B cell (primary cell): ENCODE measurements at regions not wholly inside any gene's neighbourhood (a gene's known extent, or its start where the extent isn't known, plus 50 kb on each side); places are given as distances from the start of the nearest gene placed in this dataset.

ENCODE experiments used
- ATAC-seq: fragments of 200-7000 bp; cut with Tn5 transposase; one replicate; pipeline ENCODE4 v1.10.0; 2021; ENCODE audit warnings: low read depth, mild to moderate bottlenecking, moderate number of reproducible peaks, moderate library complexity
- CTCF ChIA-PET: fragments of 350-600 bp; sonication (Branson Sonifier 250); formaldehyde crosslinking; loops from one replicate; lab custom pipeline; 2021; ENCODE audit warnings: antibody characterized with exemption, inconsistent platforms; lab: Charles Lee
- POLR2A ChIA-PET: fragments of 350-600 bp; sonication (Branson Sonifier 250); formaldehyde crosslinking; loops from one replicate; lab custom pipeline; 2021; ENCODE audit warnings: antibody characterized with exemption; lab: Charles Lee
- DNase-seq: peaks from one replicate; pipeline ENCODE4 v3.0.0; 2013
- H2AFZ ChIP-seq: 2 replicates; pipeline ENCODE4 v1.6.1; 2012; ENCODE audit warnings: mild to moderate bottlenecking, low read depth, low read length; ENCODE audit not compliant: insufficient read depth, poor library complexity, severe bottlenecking
- H3K27ac ChIP-seq, 2 donors: 1 replicate in 1 of 2; 2 replicates in 1 of 2; pipeline ENCODE4 v1.5.1; 2012 to 2013; ENCODE audit warnings: low read length in 2 of 2, mild to moderate bottlenecking in 2 of 2, moderate library complexity in 1 of 2
- H3K27me3 ChIP-seq, 4 experiments: fragments of 200-600 bp in 1 of 4; sonication (generic) in 1 of 4; replicated peaks in 1 of 4; 1 replicate in 2 of 4; 2 replicates in 2 of 4; pipeline versions ENCODE4 v1.6.1 to v1.7.0; 2013 to 2016; ENCODE audit warnings: low read length in 3 of 4, mild to moderate bottlenecking in 2 of 4, mixed read lengths in 1 of 4, moderate library complexity in 1 of 4; ENCODE audit not compliant: insufficient read depth in 4 of 4, control insufficient read depth in 3 of 4; ENCODE audit errors: control extremely low read depth in 1 of 4
- H3K36me3 ChIP-seq, 2 experiments: replicated peaks in 1 of 2; 1 replicate in 1 of 2; 2 replicates in 1 of 2; pipeline versions ENCODE4 v1.6.1 to v1.7.1; 2013; ENCODE audit warnings: low read length in 1 of 2; ENCODE audit not compliant: insufficient read depth in 2 of 2, control insufficient read depth in 1 of 2; ENCODE audit errors: control extremely low read depth in 1 of 2, extremely low read depth in 1 of 2
- H3K4me1 ChIP-seq, 2 donors: fragments of 200-600 bp in 1 of 2; sonication (generic) in 1 of 2; 1 replicate in 1 of 2; 2 replicates in 1 of 2; pipeline versions ENCODE4 v1.5.1 to v1.6.1; 2013 to 2017; ENCODE audit warnings: low read length in 2 of 2; ENCODE audit not compliant: control insufficient read depth in 2 of 2, insufficient read depth in 2 of 2
- H3K4me2 ChIP-seq: replicated peaks from 2 replicates; pipeline ENCODE3; 2012; ENCODE audit warnings: mild to moderate bottlenecking, low read depth, low read length; ENCODE audit not compliant: poor library complexity, severe bottlenecking
- H3K4me3 ChIP-seq, 5 experiments: fragments of 200-600 bp in 1 of 5; sonication (generic) in 1 of 5; 1 replicate in 3 of 5; 2 replicates in 2 of 5; pipeline versions ENCODE4 v1.5.1 to v1.7.0; 2011 to 2016; ENCODE audit warnings: low read length in 4 of 5, mild to moderate bottlenecking in 4 of 5, low read depth in 2 of 5, control low read depth in 1 of 5, moderate library complexity in 1 of 5; ENCODE audit not compliant: insufficient read depth in 1 of 5; ENCODE audit errors: control extremely low read depth in 1 of 5, extremely low read depth in 1 of 5
- H3K79me2 ChIP-seq: fragments of 200-600 bp; sonication (generic); one replicate; pipeline ENCODE4 v1.6.0; 2016; ENCODE audit warnings: low read length; ENCODE audit not compliant: control insufficient read depth, insufficient read depth
- H3K9ac ChIP-seq: fragments of 200-600 bp; sonication (generic); 2 replicates; pipeline ENCODE4 v1.6.1; 2017; ENCODE audit warnings: mild to moderate bottlenecking, low read length, moderate library complexity
- H3K9me3 ChIP-seq, 3 donors: one replicate each; pipeline versions ENCODE4 v1.6.1 to v1.7.1; 2013; ENCODE audit warnings: low read length in 2 of 3; ENCODE audit not compliant: control insufficient read depth in 2 of 3, insufficient read depth in 1 of 3; ENCODE audit errors: control extremely low read depth in 1 of 3
- H4K20me1 ChIP-seq: 2 replicates; pipeline ENCODE4 v1.6.0; 2012; ENCODE audit warnings: mild to moderate bottlenecking, low read length; ENCODE audit not compliant: insufficient read depth, control insufficient read depth, poor library complexity, severe bottlenecking
- H3K27ac Mint-ChIP-seq: one replicate; pipeline ENCODE4 v1.8.0; 2021; ENCODE audit warnings: mixed read lengths
- H3K27me3 Mint-ChIP-seq: one replicate; pipeline ENCODE4 v1.8.0; 2021; ENCODE audit warnings: mixed read lengths
- H3K4me1 Mint-ChIP-seq: one replicate; pipeline ENCODE4 v1.8.0; 2021; ENCODE audit warnings: mixed read lengths
- H3K4me3 Mint-ChIP-seq: one replicate; pipeline ENCODE4 v1.8.0; 2021; ENCODE audit warnings: mixed read lengths
- H3K9me3 Mint-ChIP-seq: one replicate; pipeline ENCODE4 v1.8.0; 2022; ENCODE audit warnings: mixed read lengths; ENCODE audit not compliant: insufficient read depth
- EZH2 ChIP-seq: IDR thresholded peaks from 2 replicates; pipeline ENCODE4 v1.6.1; 2012; ENCODE audit warnings: borderline replicate concordance, low read depth, mild to moderate bottlenecking, moderate library complexity, low read length; ENCODE audit not compliant: insufficient read depth, poor library complexity, severe bottlenecking
- WGBS: methylation state at CpG from one replicate; pipeline ENCODE4 v1.1.5; 2013; ENCODE audit warnings: missing lambda C conversion rate; ENCODE audit not compliant: insufficient coverage; 5-methylcytosine and 5-hydroxymethylcytosine counted together
- intact Hi-C: fragments of 100-400 bp; cut with micrococcal nuclease; formaldehyde crosslinking; loops from one replicate; pipeline ENCODE4 v1.10.0; 2022
- TF ChIP-seq, protein P1 (sequence below): fragments of 200-600 bp; IDR thresholded peaks from one replicate; pipeline ENCODE4 v1.8.0; 2022; ENCODE audit warnings: antibody characterized with exemption, mild to moderate bottlenecking

DNA sequence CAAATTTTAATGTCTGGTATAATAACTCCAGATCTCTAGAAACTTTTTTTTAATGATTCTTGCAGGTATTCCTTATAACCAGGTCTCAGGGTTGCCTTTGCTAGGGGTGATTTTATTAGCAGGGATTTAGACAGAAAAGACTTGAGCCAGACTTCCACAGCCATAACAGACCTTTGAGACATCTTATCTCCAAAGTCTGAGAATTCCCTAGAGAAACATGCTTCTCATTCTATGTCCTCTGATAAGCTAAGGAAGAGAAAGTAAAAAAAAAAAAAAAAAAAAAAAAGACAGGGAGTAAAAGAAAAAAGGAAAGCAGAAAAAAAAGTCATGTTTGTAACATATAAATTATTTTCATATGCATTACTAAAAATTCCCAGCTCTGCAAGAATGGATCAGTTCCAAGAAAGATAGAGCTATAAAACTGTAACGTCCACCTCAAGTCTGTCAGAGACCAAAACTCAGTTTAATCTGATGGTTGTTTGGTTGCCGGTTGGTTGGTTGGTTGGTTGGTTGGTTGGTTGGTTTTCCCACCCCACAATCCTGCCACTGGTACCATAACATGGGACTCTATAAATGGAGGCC, 153.8 kb downstream of the COL6A3 start:
- peaks cover 0 to 3% (median 0%) of the 10 kb centered on the region in 3 donors for H3K9me3 ChIP-seq
- no peak overlapping the region for H3K4me2 ChIP-seq
- no peak overlapping the region for H3K4me3 ChIP-seq
- H3K36me3 ChIP-seq = no peaks in the 10 kb centered on the region
- H3K79me2 ChIP-seq = no peaks in the 10 kb centered on the region
- CTCF ChIA-PET = no interaction called here
- Mint-ChIP-seq H3K27me3 (peaks cover 23% of the 10 kb centered on the region), H3K27ac (no peak overlapping the region), H3K4me3 (no peak overlapping the region), H3K9me3 (no peaks in the 10 kb centered on the region), H3K4me1 (no peaks in the 10 kb centered on the region)
- intact Hi-C loops = no loop called here
- H3K27me3 ChIP-seq = no peaks in the 10 kb centered on the region
- POLR2A ChIA-PET = no interaction called here
- no peak overlapping the region for H3K27ac ChIP-seq
- no peaks in the 10 kb centered on the region for H4K20me1 ChIP-seq
- H3K9ac ChIP-seq = no peak overlapping the region
- no peaks in the 10 kb centered on the region for H3K4me1 ChIP-seq
- DNase-seq = no peak
- TF ChIP-seq EZH2 = no peak
- TF ChIP-seq, protein P1, sequence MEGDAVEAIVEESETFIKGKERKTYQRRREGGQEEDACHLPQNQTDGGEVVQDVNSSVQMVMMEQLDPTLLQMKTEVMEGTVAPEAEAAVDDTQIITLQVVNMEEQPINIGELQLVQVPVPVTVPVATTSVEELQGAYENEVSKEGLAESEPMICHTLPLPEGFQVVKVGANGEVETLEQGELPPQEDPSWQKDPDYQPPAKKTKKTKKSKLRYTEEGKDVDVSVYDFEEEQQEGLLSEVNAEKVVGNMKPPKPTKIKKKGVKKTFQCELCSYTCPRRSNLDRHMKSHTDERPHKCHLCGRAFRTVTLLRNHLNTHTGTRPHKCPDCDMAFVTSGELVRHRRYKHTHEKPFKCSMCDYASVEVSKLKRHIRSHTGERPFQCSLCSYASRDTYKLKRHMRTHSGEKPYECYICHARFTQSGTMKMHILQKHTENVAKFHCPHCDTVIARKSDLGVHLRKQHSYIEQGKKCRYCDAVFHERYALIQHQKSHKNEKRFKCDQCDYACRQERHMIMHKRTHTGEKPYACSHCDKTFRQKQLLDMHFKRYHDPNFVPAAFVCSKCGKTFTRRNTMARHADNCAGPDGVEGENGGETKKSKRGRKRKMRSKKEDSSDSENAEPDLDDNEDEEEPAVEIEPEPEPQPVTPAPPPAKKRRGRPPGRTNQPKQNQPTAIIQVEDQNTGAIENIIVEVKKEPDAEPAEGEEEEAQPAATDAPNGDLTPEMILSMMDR = no peak
- no peak overlapping the region for H2AFZ ChIP-seq
- no peak for ATAC-seq
- 67% methylated on average over 1 of the region's 2 CpGs for WGBS

DNA sequence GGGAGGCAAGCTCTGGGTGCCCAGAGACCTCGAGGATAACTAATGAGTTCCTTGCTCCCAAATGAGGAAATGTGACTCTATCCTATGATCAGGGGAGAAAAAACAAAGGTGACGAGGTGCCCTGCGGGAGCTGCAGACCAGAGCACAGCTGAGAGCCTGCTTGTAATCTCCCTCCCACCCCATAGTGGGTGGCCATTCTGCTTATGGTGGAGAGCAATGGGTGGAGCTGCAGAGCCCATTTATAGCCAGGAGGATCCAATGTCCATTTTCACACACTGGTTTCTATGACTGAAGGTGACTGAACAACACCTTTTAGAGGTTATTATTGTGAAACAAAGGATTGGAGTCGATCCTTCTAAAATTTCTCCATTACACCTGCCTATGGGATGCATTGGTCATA, 153.3 kb downstream of the COL6A3 start:
- ATAC-seq (no peak), DNase-seq (no peak)
- H3K27me3 ChIP-seq = no peaks in the 10 kb centered on the region
- peaks cover 0 to 3% (median 0%) of the 10 kb centered on the region in 3 donors for H3K9me3 ChIP-seq
- no peaks in the 10 kb centered on the region for H3K36me3 ChIP-seq
- H3K4me3 Mint-ChIP-seq = no peak overlapping the region
- H3K27ac ChIP-seq = no peak overlapping the region
- CTCF ChIA-PET = no interaction called here
- H3K9me3 Mint-ChIP-seq = no peaks in the 10 kb centered on the region
- no peaks in the 10 kb centered on the region for H3K4me1 Mint-ChIP-seq
- H3K4me3 ChIP-seq = no peak overlapping the region
- no peak overlapping the region for H3K9ac ChIP-seq
- 56% methylated on average over 1 of the region's 4 CpGs for WGBS
- intact Hi-C loops = no loop called here
- H3K4me2 ChIP-seq = no peak overlapping the region
- POLR2A ChIA-PET = no interaction called here
- no peak overlapping the region for H2AFZ ChIP-seq
- no peaks in the 10 kb centered on the region for H3K4me1 ChIP-seq
- H3K27me3 Mint-ChIP-seq = peaks cover 22% of the 10 kb centered on the region
- H4K20me1 ChIP-seq = no peaks in the 10 kb centered on the region
- H3K27ac Mint-ChIP-seq = no peak overlapping the region
- no peak for TF ChIP-seq EZH2
- TF ChIP-seq, protein P1 = no peak
- H3K79me2 ChIP-seq = no peaks in the 10 kb centered on the region
